Left ventricle myocardium superior (tissue), 1 donor: ENCODE measurements at regions not wholly inside any gene's neighbourhood (a gene's known extent, or its start where the extent isn't known, plus 50 kb on each side); places are given as distances from the start of the nearest gene placed in this dataset.

Source experiments
- ATAC-seq: fragments of 200-7000 bp; cut with Tn5 transposase; one replicate; pipeline ENCODE4 v1.9.1; 2020; ENCODE audit warnings: mild to moderate bottlenecking, moderate library complexity
- DNase-seq: peaks from one replicate; pipeline ENCODE4 v3.0.0-alpha.2; 2020
- intact Hi-C: fragments of 100-400 bp; cut with micrococcal nuclease; formaldehyde crosslinking; loops from one replicate; pipeline ENCODE4 v1.11.0; 2022
- donor health status: DM: no; HTN: yes; CAD: no; lungs with severe emphysema.

DNA sequence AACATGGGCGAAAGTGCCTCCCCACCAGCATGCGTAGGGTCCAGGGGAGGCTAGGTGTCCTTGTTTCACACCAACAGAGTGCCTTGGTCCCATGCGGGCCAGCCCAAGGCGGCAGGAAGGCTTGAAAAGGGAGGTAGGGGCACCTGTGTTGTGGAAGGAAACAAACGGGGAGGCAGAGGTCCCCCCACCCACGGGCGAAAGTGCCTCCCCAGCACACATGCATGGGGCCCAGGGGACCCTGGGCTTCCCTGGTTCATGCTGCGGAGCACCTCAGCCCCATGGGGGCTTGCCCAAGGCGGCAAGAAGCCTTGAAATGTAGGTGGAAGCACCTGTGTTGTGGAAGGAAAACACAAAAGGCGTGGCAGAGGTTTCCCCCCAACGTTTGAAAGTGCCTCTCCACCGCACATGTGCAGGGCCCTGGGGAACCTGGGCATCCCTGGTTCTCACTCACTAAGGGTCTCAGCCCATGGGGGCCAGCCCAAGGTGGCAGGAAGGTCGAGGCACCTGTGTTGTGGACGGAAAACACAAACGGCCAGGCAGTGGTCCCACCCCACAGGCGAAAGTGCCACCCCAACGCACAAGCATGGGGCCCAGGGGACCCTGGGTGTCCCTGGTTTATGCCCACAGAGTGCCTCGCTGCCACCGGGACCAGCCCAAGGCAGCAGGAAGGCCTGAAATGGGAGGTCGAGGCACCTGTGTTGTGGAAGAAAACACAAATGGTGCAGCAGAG lies 374.7 kb downstream of the ALG10 start:
- DNase-seq (peak; percentile 18), ATAC-seq (no peak)
- intact Hi-C loops, result no loop called here

DNA sequence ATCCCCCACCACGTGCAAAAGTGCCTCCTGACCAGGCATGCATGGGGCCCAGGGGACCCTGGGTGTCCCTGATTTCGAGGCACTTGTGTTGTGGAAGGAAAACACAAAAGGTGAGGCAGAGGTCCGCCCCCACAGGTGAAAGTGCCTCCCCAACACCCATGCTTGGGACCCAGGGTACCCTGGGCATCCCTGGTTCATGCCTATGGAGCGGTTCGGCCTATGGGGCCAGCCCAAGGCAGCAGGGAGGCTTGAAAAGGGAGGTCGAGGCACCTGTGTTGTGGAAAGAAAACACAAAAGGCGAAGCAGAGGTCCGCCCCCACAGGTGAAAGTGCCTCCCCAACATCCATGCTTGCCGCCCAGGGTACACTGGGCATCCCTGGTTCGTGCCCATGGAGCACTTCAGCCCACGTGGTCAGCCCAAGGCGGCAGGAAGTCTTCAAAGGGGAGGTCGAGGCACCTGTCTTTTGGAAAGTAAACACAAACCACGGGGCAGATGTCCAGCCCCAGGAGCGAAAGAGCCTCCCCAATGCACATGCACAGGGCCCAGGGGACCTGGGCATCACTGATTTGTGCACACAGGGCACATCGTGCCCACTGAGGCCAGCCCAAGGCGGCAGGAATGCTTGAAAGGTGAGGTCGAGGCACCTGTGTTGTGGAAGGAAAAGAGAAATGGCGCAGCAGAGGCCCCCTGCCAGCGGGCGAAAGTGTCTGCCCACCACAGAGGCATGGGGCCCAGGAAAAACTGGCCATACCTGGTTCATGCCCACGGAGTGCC lies 375.5 kb downstream of the ALG10 start:
- DNase-seq, result peak; percentile 6
- no peak for ATAC-seq
- intact Hi-C loops, result no loop called here

- intact Hi-C loops, result no loop called here
- ATAC-seq, result no peak
- DNase-seq, result peak; percentile 12
Measured at GRCh38 chr12:34398366-34398705, 376.0 kb downstream of the ALG10 start.

DNA sequence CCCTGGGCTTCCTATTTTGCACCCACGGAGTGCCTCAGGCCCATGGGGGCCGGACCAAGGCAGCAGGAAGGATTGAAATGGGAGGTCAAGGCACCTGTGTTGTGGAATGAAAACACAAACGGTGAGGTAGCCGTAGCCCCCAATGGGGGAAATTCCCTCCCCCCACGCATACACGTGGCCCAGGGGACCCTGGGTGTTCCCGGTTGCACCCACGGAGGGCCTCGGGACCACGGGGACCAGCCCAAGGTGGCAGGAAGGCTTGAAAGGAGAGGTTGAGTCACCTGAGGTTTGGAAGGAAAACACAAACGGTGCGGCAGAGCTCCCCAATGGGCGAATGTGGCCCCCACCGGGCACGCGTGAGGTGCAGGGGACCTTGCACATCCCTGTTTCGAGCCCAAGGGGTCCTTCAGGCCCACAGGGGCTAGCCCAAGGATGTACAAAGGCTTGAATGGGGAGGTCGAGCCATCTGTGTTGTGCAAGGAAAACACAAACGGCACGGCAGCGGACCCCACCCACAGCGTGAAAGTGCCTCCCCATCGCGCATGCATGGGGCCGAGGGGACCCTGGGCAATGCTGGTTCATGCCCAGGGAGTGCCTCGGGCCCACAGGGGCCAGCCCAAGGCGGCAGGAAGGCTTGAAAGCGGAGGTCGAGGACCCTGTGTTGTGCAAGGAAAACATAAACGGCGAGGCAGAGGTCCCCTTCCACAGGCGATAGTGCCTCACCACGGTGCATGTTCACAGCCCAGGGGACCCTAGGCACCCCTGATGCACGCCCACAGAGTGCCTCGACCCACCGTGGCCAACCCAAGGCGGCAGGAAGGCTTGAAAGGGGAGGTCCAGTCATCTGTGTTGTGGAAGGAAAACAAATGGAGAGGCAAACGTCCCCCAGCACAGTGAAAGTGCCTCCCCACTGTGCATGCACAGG lies 376.7 kb downstream of the ALG10 start:
- ATAC-seq, result no peak
- intact Hi-C loops, result no loop called here
- peak; percentile 11 for DNase-seq

DNA sequence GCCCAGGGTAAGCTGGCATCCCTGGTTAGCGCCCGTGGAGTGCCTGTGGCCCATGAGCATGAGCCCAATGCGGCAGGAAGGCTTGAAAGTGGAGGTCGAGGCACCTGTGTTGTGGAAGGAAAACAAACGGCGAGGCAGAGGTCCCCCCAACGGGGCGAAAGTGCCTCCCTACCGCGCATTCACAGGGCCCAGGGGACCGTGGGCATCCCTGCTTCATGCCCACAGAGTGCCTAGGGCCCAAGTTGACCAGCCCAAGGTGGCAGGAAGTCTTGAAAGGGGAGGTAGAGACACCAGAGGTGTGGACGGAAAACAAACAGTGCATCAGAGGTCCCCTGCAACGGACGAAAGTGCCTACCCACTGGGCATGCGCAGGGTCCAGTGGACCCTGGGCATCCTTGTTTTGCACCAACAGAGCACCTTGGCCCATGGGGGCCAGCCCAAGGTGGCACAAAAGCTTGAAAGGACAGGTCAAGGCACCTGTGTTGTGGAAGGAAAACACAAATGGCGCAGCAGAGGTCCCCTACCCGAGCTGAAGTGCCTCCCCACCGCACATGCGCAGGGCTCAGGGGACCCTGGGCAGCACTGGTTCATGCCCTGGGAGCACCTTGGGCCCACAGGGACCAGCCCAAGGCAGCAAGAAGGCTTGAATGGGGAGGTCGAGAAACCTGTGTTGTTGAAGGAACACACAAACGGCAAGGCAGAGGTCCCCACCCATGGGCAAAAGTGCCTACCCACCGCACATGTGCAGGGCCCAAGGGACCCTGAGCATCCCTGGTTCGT lies 377.5 kb downstream of the ALG10 start:
- ATAC-seq, result no peak
- intact Hi-C loops, result no loop called here
- DNase-seq, result peak; percentile 14

- DNase-seq (peak; percentile 7), ATAC-seq (no peak)
- intact Hi-C loops, result no loop called here
Measured at GRCh38 chr12:34400411-34400881, 378.1 kb downstream of the ALG10 start.

DNA sequence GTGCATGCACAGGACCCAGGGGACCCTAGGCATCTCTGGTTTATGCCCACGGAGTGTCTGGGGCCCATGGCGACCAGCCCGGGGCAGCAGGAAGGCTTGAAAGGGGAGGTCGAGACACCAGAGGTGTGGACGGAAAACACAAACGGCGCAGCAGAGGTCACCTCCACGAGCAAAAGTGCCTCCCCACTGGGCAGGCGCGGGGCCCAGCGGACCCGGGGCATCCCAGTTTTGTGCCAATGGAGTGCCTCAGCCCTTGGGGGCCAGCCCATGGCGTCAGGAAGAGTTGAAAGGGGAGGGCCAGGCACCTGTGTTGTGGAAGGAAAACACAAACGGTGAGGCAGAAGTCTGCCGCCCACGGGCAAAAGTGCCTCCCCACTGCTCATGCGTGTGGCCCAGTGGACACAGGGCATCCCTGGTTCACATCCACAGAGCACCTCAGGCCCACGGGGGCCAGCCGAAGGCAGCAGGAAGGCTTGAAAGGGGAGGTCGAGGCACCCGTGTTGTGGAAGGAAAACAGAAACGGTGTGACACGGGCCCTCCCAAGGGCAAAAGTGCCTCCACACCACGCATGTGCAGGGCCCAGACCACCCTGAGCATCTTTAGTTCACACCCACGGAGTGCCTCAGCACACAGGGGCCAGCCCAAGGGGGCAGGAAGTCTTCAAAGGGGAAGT lies 378.8 kb downstream of the ALG10 start:
- ATAC-seq (no peak), DNase-seq (peak; percentile 5)
- intact Hi-C loops, result no loop called here

DNA sequence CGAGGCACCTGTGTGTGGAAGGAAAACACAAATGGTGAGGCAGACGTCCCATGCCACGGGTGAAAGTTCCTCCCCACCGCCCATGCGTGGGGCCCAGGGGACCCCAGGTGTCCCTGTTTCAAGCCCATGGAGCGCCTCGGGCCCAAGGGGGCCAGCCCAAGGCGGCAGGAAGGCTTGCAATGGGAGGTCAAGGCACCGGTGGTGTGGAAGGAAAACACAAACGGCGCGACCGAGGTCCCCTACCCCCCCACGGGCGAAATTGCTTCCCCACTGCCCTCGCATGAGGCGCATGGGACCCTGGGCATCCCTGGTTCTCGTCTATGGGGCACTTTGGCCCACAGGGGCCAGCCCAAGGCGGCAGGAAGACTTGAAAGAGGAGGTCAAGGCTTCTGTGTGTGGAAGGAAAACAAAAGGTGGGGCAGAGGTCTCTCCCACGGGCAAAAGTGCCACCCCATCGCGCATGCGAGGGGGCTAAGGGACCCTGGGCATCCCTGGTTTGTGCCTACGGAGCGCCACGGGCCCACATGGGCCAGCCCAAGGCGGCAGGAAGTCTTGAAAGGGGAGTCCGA lies 379.4 kb downstream of the ALG10 start:
- DNase-seq, result peak; percentile 8

DNA sequence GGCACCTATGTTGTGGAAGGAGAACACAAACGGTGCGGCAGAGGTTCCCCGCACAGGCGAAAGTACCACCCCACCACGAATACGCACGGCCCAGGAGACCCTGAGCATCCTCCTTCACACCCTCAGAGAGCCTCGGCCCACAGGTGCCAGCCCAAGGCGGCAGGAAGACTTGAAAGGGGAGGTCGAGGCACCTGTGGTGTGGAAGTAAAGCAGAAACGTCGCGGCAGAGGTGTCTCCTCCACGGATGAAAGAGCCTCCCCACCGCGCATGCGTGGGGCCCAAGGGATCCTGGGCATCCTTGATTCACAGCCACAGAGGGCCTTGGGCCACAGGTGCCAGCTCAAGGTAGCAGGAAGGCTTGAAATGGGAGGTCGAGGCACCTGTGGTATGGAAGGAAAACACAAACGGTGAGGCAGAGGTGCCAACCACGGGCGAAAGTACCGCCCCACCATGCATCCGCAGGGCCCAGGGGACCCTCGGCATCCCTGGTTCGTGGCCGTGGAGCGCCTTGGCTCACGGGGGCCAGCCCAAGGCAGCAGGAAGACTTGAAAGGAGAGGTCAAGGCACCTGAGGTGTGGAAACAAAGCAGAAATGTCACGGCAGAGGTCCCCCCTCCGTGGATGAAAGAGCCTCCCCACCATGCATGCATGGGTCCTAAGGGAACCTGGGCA lies 380.1 kb downstream of the ALG10 start:
- peak; percentile 15 for DNase-seq
- intact Hi-C loops, result no loop called here
- no peak for ATAC-seq

More for the DNA sequence above, 379.4 kb downstream of the ALG10 start:
- no peak for ATAC-seq
- intact Hi-C loops, result no loop called here

DNA sequence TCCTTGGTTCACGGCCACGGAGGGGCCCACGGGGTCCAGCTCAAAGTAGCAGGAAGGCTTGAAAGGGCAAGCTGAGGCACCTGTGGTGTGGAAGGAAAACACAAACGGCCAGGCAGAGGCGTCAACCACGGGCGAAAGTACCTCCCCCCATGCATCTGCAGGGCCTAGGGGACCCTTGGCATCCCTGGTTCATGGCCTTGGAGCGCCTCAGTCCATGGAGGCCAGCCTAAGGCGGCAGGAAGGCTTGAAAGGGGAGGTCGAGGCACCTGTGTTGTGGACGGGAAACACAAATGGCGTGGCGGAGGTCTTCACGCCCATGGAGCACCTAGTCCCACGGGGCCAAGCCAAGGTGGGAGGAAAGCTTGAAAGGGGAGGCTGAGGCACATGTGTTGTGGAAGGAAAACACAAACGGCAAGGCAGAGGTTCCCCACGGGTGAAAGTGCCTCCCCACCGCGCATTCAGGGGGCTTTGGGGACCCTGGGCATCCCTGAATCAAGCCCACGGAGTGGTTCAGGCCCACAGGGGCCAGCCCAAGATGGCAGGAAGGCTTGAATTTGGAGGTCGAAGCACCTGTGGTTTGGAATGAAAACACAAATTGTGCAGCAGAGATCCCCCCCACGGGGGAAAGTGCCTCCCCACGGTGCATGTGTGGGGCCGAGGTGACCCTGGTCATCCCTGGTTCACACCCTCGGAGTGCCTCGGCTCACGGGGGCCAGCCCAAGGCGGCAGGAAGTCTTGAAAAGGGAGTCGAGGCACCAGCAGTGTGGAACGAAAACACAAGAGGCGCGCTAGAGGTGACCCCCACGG lies 380.8 kb downstream of the ALG10 start:
- intact Hi-C loops, result no loop called here
- DNase-seq (peak; percentile 7), ATAC-seq (no peak)

DNA sequence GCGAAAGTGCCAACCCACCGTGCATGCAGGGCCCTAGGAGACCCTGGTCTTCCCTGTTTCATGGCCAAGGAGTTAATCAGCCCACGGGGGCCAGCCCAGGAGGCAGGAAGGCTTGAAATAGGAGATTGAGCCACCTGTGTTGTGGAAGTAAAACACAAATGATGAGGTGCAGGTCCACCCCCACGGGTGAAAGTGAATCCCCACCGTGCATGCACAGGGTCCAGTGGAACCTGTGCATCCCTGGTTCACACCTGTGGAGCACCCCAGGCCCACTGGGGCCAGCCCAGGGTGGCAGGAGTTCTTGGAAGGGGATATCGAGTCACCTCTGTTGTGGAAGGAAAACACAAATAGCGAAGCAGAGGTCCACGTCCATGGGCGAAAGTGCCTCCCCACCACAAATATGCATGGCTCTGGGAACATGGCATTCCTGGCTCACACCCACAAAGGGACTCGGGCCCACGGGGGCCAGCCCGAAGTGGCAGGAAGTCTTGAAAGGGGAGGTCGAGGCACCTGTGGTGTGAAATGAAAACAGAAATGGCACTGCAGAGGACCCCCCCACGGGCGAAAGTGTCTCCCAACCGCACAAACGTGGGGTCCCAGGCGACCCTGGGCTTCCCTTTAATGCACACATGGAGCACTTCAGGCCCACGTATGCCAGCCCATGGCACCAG lies 381.5 kb downstream of the ALG10 start:
- ATAC-seq (no peak), DNase-seq (peak; percentile 9)
- intact Hi-C loops, result no loop called here

- ATAC-seq (no peak), DNase-seq (peak; percentile 14)
- intact Hi-C loops, result no loop called here
Measured at GRCh38 chr12:34404377-34405285, 382.3 kb downstream of the ALG10 start.

DNA sequence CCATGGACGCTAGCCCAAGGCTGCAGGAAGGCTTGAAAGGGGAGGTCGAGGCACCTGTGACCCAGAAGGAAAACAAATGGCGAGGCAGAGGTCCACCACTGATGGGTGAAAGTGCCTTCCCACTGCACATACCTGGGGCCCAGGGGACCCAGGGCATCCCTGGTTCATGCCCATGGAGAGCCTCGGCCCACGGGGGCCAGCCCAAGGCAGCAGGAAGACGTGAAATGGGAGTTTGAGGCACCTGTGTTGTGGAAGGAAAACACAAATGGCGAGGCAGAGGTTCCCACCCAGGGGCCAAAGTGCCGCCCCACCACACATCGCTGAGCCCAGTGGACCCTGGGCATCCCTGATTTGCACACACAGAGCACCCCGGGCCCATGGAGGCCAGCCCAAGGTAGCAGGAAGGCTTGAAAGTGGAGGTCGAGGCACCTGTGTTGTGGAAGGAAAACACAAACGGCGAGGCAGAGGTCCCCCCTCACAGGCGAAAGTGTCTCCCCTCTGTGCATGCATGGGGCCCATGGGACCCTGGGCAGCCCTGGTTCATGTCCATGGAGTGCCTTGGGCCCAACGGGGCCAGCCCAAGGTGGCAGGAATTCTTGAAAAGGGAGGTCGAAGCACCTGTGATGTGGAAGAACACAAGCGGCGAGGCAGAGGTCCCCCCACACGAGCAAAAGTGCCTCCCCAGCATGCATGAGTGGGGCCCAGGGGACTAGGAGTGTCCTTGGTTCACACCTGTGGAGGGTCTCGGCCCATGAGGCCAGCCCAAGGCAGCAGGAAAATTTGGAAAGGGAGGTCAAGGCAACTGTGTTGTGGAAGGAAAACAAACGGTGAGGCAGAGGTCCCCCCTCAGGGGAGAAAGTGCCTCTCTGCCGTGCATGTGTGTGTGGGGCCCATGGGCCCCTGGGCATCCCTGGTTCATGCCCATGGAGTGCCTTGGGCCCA lies 383.3 kb downstream of the ALG10 start:
- no peak for ATAC-seq
- intact Hi-C loops, result no loop called here
- DNase-seq, result peak; percentile 9
